Naive thymus-derived CD8-positive, alpha-beta T cell (primary cell): ENCODE measurements at regions not wholly inside any gene's neighbourhood (a gene's known extent, or its start where the extent isn't known, plus 50 kb on each side); places are given as distances from the start of the nearest gene placed in this dataset.

ENCODE experiments used
- ATAC-seq, 2 donors: fragments of 150-1000 bp; cut with Tn5 transposase in 1 of 2; sonication (Bioruptor Pico), chemical (Tn5 transposase) in 1 of 2; 1 replicate in 1 of 2; 2 replicates in 1 of 2; pipeline ENCODE4 v1.10.0; 2021; ENCODE audit warnings: mild to moderate bottlenecking in 2 of 2, moderate library complexity in 2 of 2
- POLR2A ChIA-PET: fragments of 350-600 bp; sonication (Branson Sonifier 250); formaldehyde crosslinking; loops from one replicate; lab custom pipeline; 2021; ENCODE audit warnings: antibody characterized with exemption; lab: Charles Lee
- DNase-seq, 10 donors: peaks; one replicate each; pipeline versions ENCODE4 v3.0.0 to v3.0.0-alpha.2; 2020 to 2022
- H3K27ac Mint-ChIP-seq, 10 donors: one replicate each; pipeline ENCODE4 v1.8.0; 2020 to 2022; ENCODE audit warnings: mild to moderate bottlenecking in 10 of 10, mixed read lengths in 10 of 10, moderate library complexity in 4 of 10, inconsistent platforms in 1 of 10
- H3K27me3 Mint-ChIP-seq, 5 donors: one replicate each; pipeline ENCODE4 v1.8.0; 2021 to 2022; ENCODE audit warnings: mixed read lengths in 5 of 5
- H3K36me3 Mint-ChIP-seq, 3 donors: one replicate each; pipeline ENCODE4 v1.8.0; 2020 to 2022; ENCODE audit warnings: mixed read lengths in 3 of 3, mild to moderate bottlenecking in 2 of 3, inconsistent platforms in 1 of 3
- H3K4me1 Mint-ChIP-seq, 4 donors: one replicate each; pipeline ENCODE4 v1.8.0; 2021 to 2022; ENCODE audit warnings: mixed read lengths in 4 of 4
- H3K4me3 Mint-ChIP-seq, 10 donors: one replicate each; pipeline ENCODE4 v1.8.0; 2020 to 2022; ENCODE audit warnings: mild to moderate bottlenecking in 10 of 10, mixed read lengths in 10 of 10, moderate library complexity in 6 of 10, inconsistent platforms in 1 of 10
- H3K9me3 Mint-ChIP-seq, 9 donors: one replicate each; pipeline ENCODE4 v1.8.0; 2020 to 2022; ENCODE audit warnings: mixed read lengths in 9 of 9, mild to moderate bottlenecking in 3 of 9, inconsistent platforms in 1 of 9, moderate library complexity in 1 of 9

- Mint-ChIP-seq H3K27ac (no peak overlapping the region), H3K4me1 (no peaks in the 10 kb centered on the region), H3K36me3 (no peaks in the 10 kb centered on the region), H3K4me3 (no peak overlapping the region), H3K9me3 (peaks cover 0 to 6% (median 0%) of the 10 kb centered on the region in 9 donors), H3K27me3 (peaks cover 11 to 33% (median 27%) of the 10 kb centered on the region in 5 donors)
- POLR2A ChIA-PET: no interaction called here
- DNase-seq (no peak), ATAC-seq (no peak)
Observed at GRCh38 chr7:155138204-155138603, 68.1 kb downstream of the HTR5A start.

DNA sequence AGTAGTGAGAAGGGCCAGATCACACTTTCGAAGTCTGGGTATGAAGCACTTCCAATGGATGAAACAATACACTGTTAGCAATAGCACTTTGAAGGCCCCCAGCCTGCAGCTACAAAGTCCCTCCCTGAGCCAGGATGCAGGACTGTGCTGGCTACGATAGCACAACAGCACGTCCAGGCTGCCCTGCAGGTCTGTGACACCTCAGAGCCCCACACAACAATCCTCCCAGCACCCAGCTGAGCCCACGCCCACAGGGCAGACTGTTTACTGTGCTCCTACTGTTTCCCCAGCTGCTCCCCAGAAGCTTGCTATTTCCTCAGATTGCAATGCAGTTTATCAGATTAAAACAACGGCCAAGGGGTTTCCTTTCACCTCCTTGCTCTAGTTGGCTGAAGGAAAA lies 71.4 kb downstream of the HTR5A start:
- no peaks in the 10 kb centered on the region for H3K36me3 Mint-ChIP-seq
- peaks cover 0 to 6% (median 0%) of the 10 kb centered on the region in 9 donors for H3K9me3 Mint-ChIP-seq
- peaks cover 12 to 50% (median 25%) of the 10 kb centered on the region in 5 donors for H3K27me3 Mint-ChIP-seq
- H3K4me1 Mint-ChIP-seq: no peaks in the 10 kb centered on the region
- no peak overlapping the region for H3K4me3 Mint-ChIP-seq
- H3K27ac Mint-ChIP-seq: no peak overlapping the region
- no peak for ATAC-seq
- POLR2A ChIA-PET: no interaction called here
- DNase-seq: no peak

DNA sequence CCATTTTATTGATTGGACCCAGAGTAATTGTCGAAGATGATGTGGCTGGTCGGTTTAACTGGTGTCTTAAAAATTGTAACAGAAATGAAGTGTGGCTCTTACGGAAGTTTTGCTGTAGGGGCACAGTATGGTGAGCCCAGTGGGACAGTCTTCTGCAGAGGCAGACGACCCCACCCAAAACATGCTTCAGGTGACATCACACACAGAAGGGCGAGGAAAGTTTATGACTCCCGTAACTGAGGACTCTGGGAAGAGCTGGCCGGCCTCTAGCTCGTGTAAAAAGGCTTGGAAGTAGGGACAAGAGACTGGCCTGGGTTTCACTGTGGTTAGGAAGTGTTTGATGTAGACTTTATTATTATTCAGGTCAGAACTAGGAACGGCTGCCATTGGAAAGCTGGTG lies 73.3 kb downstream of the HTR5A start:
- Mint-ChIP-seq H3K4me3 (no peak overlapping the region), H3K9me3 (no peaks in the 10 kb centered on the region), H3K27me3 (peaks cover 11 to 50% (median 23%) of the 10 kb centered on the region in 5 donors)

DNA sequence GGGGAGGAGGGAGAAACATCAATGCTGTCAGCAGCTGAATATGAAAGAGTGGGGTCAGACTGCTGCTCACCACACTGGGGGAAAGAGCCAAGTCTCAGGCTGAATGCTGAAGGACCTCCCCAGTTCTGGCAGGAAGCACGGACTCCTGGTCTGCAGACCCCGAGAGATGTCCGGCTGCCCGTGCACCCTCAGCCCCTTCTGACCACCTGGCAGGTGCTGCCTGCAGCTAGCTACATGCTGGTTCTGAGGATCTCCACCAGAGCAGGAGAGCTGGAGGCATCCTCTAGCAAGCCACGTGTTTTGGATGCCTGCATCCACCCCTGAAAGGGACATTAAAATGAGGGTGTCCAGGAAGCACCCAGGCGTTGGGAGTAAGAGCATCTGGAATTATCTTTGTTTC lies 74.2 kb downstream of the HTR5A start:
- no peak for DNase-seq
- Mint-ChIP-seq H3K27me3 (peaks cover 6 to 42% (median 18%) of the 10 kb centered on the region in 5 donors), H3K9me3 (no peaks in the 10 kb centered on the region), H3K4me3 (no peak overlapping the region), H3K4me1 (no peaks in the 10 kb centered on the region), H3K27ac (no peak overlapping the region), H3K36me3 (no peaks in the 10 kb centered on the region)
- POLR2A ChIA-PET: no interaction called here
- ATAC-seq: no peak

More for the DNA sequence above, 73.3 kb downstream of the HTR5A start:
- Mint-ChIP-seq H3K36me3 (no peaks in the 10 kb centered on the region), H3K27ac (no peak overlapping the region), H3K4me1 (no peaks in the 10 kb centered on the region)
- DNase-seq: no peak
- POLR2A ChIA-PET: no interaction called here
- ATAC-seq: no peak

DNA sequence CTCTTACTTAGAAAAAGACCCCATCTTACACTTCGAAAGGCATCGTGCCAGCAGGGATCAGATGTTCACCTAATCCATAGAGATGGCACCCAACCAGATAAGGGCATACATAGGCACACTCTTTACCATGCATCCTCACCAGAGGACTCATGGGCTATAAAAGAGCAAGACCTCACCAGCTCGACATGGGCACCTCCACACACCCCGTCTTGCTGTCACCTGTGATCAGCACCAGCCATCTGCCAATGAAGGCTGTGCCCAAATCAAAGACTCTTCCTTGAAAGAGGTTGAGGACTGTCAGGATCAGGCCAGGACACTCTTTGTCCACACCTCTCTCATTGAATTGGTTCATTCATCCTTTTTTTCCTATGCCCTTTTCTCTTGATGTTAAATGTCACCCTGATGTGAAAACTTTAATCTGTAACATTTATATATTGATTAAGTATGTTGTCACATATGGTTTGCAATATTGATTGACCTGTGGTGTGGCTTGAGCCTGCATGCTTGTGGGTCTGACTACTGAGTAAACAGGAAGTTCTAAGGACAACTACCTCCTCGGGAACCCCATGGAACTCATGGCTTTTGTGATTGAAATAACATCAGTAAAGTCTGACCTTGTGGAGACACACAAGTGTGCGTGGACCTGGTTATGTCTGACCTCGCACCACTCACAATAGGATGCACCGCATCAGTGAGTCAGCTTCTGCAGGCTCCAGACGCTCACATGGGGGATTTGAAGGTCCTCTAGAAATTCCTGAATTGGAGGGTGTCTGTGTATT lies 75.5 kb downstream of the HTR5A start:
- POLR2A ChIA-PET: no interaction called here
- Mint-ChIP-seq H3K9me3 (peaks cover 0 to 3% (median 0%) of the 10 kb centered on the region in 9 donors), H3K4me1 (no peaks in the 10 kb centered on the region), H3K36me3 (no peaks in the 10 kb centered on the region), H3K27ac (peak overlapping the region in 1 of 10 donors; percentile 30), H3K4me3 (no peak overlapping the region), H3K27me3 (peaks cover 6 to 39% (median 16%) of the 10 kb centered on the region in 5 donors)
- no peak for DNase-seq
- no peak for ATAC-seq

GRCh38 chr7:155147172-155147571 lies 77.0 kb downstream of the HTR5A start:
- no peak for DNase-seq
- H3K9me3 Mint-ChIP-seq: peaks cover 0 to 10% (median 3%) of the 10 kb centered on the region in 9 donors
- H3K27ac Mint-ChIP-seq: no peak overlapping the region
- H3K4me1 Mint-ChIP-seq: no peaks in the 10 kb centered on the region
- POLR2A ChIA-PET: no interaction called here
- no peak for ATAC-seq
- peaks cover 0 to 6% (median 0%) of the 10 kb centered on the region in 3 donors for H3K36me3 Mint-ChIP-seq
- H3K27me3 Mint-ChIP-seq: peaks cover 5 to 24% (median 8%) of the 10 kb centered on the region in 5 donors
- H3K4me3 Mint-ChIP-seq: no peak overlapping the region

GRCh38 chr7:155147624-155148023 lies 77.5 kb downstream of the HTR5A start:
- no peak for ATAC-seq
- H3K36me3 Mint-ChIP-seq: peaks cover 0 to 6% (median 0%) of the 10 kb centered on the region in 3 donors
- H3K9me3 Mint-ChIP-seq: peaks cover 0 to 10% (median 3%) of the 10 kb centered on the region in 9 donors
- H3K27ac Mint-ChIP-seq: no peak overlapping the region
- H3K4me1 Mint-ChIP-seq: no peaks in the 10 kb centered on the region
- POLR2A ChIA-PET: no interaction called here
- H3K4me3 Mint-ChIP-seq: no peak overlapping the region
- peaks cover 4 to 21% (median 7%) of the 10 kb centered on the region in 5 donors for H3K27me3 Mint-ChIP-seq
- no peak for DNase-seq

DNA sequence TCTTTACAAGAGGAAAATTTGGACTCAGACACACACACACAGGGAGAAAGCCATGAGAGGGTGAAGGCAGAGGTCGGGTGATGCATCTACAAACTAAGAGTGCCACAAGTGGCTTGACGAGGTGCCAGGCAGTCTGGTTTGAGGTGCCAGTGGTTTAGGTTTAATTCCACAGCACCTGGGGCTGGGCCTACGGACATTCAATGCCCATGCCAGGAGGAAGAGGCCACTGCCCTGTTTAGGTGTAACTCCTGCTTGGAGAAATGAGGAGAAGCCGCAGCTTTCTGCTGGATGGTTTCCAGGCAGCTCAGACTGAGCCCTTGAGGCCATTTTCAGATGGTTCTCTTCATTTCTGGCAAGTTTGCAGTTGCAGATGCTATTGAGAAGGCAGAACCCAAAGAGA lies 83.6 kb downstream of the HTR5A start:
- no peaks in the 10 kb centered on the region for H3K4me1 Mint-ChIP-seq
- POLR2A ChIA-PET: no interaction called here
- H3K9me3 Mint-ChIP-seq: peaks cover 0 to 21% (median 8%) of the 10 kb centered on the region in 9 donors
- DNase-seq: no peak
- H3K27me3 Mint-ChIP-seq: peaks cover 0 to 15% (median 13%) of the 10 kb centered on the region in 5 donors
- no peak for ATAC-seq
- peaks cover 0 to 15% (median 1%) of the 10 kb centered on the region in 3 donors for H3K36me3 Mint-ChIP-seq
- no peak overlapping the region for H3K4me3 Mint-ChIP-seq
- H3K27ac Mint-ChIP-seq: no peak overlapping the region

DNA sequence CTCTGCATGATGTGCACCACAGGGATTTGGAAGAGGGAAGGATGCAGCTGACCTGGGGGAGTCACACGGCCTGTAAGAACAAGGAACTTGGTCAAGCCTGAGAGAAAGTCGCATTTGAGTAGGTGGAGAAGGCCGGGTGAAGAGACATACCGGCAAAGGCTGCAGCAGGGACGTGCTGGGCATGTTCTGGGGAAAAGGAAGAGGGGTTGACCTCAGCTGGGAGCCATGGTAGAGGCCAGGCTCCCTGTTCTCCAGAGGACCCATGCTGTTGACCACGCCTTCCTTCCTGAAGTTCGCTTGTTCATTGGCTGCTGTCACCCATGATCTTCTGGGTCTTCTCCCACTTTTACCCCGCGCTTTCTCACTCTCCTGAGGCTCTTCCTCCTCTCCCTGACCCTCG lies 84.5 kb downstream of the HTR5A start:
- DNase-seq (no peak), ATAC-seq (no peak)
- peaks cover 0 to 23% (median 8%) of the 10 kb centered on the region in 9 donors for H3K9me3 Mint-ChIP-seq
- peaks cover 0 to 16% (median 14%) of the 10 kb centered on the region in 5 donors for H3K27me3 Mint-ChIP-seq
- peaks cover 0 to 15% (median 1%) of the 10 kb centered on the region in 3 donors for H3K36me3 Mint-ChIP-seq
- POLR2A ChIA-PET: no interaction called here
- H3K4me3 Mint-ChIP-seq: no peak overlapping the region
- no peak overlapping the region for H3K27ac Mint-ChIP-seq
- no peaks in the 10 kb centered on the region for H3K4me1 Mint-ChIP-seq

- Mint-ChIP-seq H3K4me1 (no peaks in the 10 kb centered on the region), H3K36me3 (peaks cover 0 to under 1% (median 0%) of the 10 kb centered on the region in 3 donors), H3K27ac (no peak overlapping the region), H3K27me3 (peaks cover 2 to 9% (median 8%) of the 10 kb centered on the region in 5 donors), H3K9me3 (peaks cover 0 to 11% (median 0%) of the 10 kb centered on the region in 9 donors), H3K4me3 (no peak overlapping the region)
- no peak for DNase-seq
- ATAC-seq: no peak
- POLR2A ChIA-PET: no interaction called here
Observed at GRCh38 chr7:155161690-155162089, 91.6 kb downstream of the HTR5A start.

GRCh38 chr7:155162422-155162821 lies 92.3 kb downstream of the HTR5A start:
- DNase-seq (no peak), ATAC-seq (no peak)
- Mint-ChIP-seq H3K9me3 (peaks cover 0 to 10% (median 0%) of the 10 kb centered on the region in 9 donors), H3K4me3 (no peak overlapping the region), H3K27me3 (peaks cover 2 to 11% (median 8%) of the 10 kb centered on the region in 5 donors), H3K27ac (no peak overlapping the region), H3K4me1 (no peaks in the 10 kb centered on the region), H3K36me3 (no peaks in the 10 kb centered on the region)
- POLR2A ChIA-PET: no interaction called here

DNA sequence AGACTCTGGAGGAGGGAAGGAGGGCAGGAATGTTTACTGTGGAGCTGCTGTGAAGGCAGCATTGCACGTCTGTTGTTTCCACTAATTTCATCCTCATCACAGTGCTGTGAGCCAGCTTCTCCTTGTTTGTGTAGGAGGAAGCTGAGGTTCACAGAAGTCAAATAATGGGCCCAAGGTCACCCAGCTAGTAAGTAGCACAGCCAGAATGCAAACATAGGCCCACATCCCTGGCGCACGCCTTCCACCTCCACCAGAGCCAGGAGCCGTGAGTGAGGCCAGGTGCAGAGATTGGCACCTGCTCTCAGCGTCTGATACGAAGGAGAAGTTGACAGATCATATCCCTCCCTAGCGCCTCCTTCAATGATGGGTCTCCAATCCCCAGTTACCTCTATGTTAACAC lies 93.6 kb downstream of the HTR5A start:
- POLR2A ChIA-PET: no interaction called here
- Mint-ChIP-seq H3K9me3 (peaks cover 0 to 2% (median 0%) of the 10 kb centered on the region in 9 donors), H3K36me3 (no peaks in the 10 kb centered on the region), H3K4me3 (no peak overlapping the region), H3K27ac (no peak overlapping the region), H3K4me1 (no peaks in the 10 kb centered on the region), H3K27me3 (peaks cover 2 to 17% (median 9%) of the 10 kb centered on the region in 5 donors)
- ATAC-seq (no peak), DNase-seq (no peak)

GRCh38 chr7:155164316-155164715 lies 94.2 kb downstream of the HTR5A start:
- POLR2A ChIA-PET: no interaction called here
- ATAC-seq (no peak), DNase-seq (no peak)
- Mint-ChIP-seq H3K27ac (no peak overlapping the region), H3K9me3 (no peaks in the 10 kb centered on the region), H3K36me3 (no peaks in the 10 kb centered on the region), H3K4me3 (no peak overlapping the region), H3K27me3 (peaks cover 2 to 17% (median 11%) of the 10 kb centered on the region in 5 donors), H3K4me1 (no peaks in the 10 kb centered on the region)
